Heart left ventricle (tissue), 16 donors: ENCODE measurements at regions not wholly inside any gene's neighbourhood (a gene's known extent, or its start where the extent isn't known, plus 50 kb on each side); places are given as distances from the start of the nearest gene placed in this dataset.

Experiments used
- ATAC-seq, 4 donors: fragments of 200-7000 bp; cut with Tn5 transposase; one replicate each; pipeline ENCODE4 v1.9.1; 2020 to 2022; ENCODE audit warnings: moderate library complexity in 4 of 4, mild to moderate bottlenecking in 3 of 4, moderate number of reproducible peaks in 1 of 4
- DNase-seq, 5 donors: peaks; one replicate each; pipeline ENCODE4 v3.0.0-alpha.2; 2020
- H3K27ac ChIP-seq, 12 donors: fragments of 200-600 bp; sonication (generic) in 4 of 12; one replicate each; pipeline versions ENCODE4 v1.5.0 to v1.8.0; 2016 to 2022; ENCODE audit warnings: mild to moderate bottlenecking in 2 of 12
- H3K27me3 ChIP-seq, 9 donors: fragments of 200-600 bp; sonication (generic) in 2 of 9; one replicate each; pipeline versions ENCODE4 v1.5.1 to v1.8.0; 2016 to 2022; ENCODE audit warnings: mild to moderate bottlenecking in 3 of 9
- H3K36me3 ChIP-seq, 9 donors: fragments of 200-600 bp; sonication (generic) in 2 of 9; one replicate each; pipeline versions ENCODE4 v1.5.0 to v1.8.0; 2018 to 2022; ENCODE audit warnings: mild to moderate bottlenecking in 2 of 9
- H3K4me1 ChIP-seq, 12 donors: fragments of 200-600 bp; sonication (generic) in 4 of 12; one replicate each; pipeline versions ENCODE4 v1.5.0 to v1.8.0; 2016 to 2022; ENCODE audit warnings: mild to moderate bottlenecking in 3 of 12
- H3K4me3 ChIP-seq, 12 donors: fragments of 200-600 bp; sonication (generic) in 4 of 12; one replicate each; pipeline versions ENCODE4 v1.5.0 to v1.8.0; 2017 to 2022; ENCODE audit warnings: mild to moderate bottlenecking in 9 of 12, moderate library complexity in 4 of 12
- H3K9me3 ChIP-seq, 12 donors: fragments of 200-600 bp; sonication (generic) in 4 of 12; one replicate each; pipeline versions ENCODE4 v1.5.0 to v1.8.0; 2016 to 2022; ENCODE audit warnings: mild to moderate bottlenecking in 1 of 12
- POLR2A ChIP-seq, 2 donors: fragments of 450-650 bp; IDR thresholded peaks; one replicate each; pipeline ENCODE4 v1.6.1; 2017; ENCODE audit warnings: antibody characterized with exemption in 2 of 2, mild to moderate bottlenecking in 2 of 2, moderate library complexity in 2 of 2
- WGBS, 4 donors: extraction: QIAGEN DNeasy Blood & Tissue Kit in 2 of 4; methylation state at CpG; one replicate each; pipeline versions ENCODE4 v1.1.5 to v1.1.7; 2013 to 2018; 5-methylcytosine and 5-hydroxymethylcytosine counted together
- intact Hi-C, 10 donors: fragments of 100-400 bp; cut with DNase I; formaldehyde crosslinking; loops; one replicate each; pipeline versions ENCODE4 v1.11.1 to v1.14.2; 2022
- TF ChIP-seq, protein P1 (sequence below), 12 donors: fragments of 200-600 bp; sonication (generic) in 4 of 12; IDR thresholded peaks; one replicate each; pipeline versions ENCODE4 v1.5.0 to v1.8.0; 2018 to 2022; ENCODE audit warnings: antibody characterized with exemption in 12 of 12, mild to moderate bottlenecking in 5 of 12
- donor health status: ischemic (EF 13 %, LVEDD 7.1; RV severe dilation, severe dysfunction).
- donor health status: healthy with polysubstance abuse.
- donor health status: DM: no; HTN: yes; CAD: no.
- donor health status: DM: no; HTN: no; CAD: no.
- donor health status: ischemic (EF 25% LVEDD 6.9; RV normal size, moderate dysfunction).
- donor health status: ischemic (EF 25% LVEDD 5.7; RV mildly dilated, moderate dysfunction).
- donor health status: healthy.
- donor health status: DM: yes; HTN: yes; CAD: no.
- donor health status: ischemic (EF 35%, LVEDD 5.7; RV mildly dilated, moderate dysfunction).
- donor health status: nonischemic (EF 11% LVEDD 7.7; RV severe dilation, severe dysfunction).
- donor health status: DM: yes; HTN: yes; CAD: no.
- donor health status: PGD.
- donor health status: ischemic (EF 29% LVEDD 5.4; RV normal size, mild dysfunction).
- donor health status: nonischemic (EF 23%, LVEDD 6.1; RV moderate dilation, normal function).

DNA sequence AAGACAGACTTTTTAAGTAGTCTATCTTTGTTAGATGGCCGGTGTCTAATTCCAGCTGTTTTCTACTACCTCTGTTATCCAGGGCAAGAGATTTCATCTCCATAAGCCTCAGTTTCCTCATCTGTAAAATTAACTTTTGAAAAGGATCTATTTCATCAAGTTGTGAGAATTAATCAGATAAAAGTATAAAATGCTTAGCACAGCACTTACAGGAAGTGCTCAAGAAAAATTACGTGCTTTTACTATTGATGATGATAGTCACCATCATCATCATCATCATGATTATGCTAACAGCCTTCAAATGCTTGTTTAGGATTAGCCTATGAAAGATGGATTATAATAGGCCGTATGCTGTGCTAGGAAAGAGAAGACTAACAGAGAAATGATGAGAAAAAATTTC is 76.2 kb downstream of the CYRIA start:
- DNase-seq (no peak), ATAC-seq (no peak)
- Histone ChIP-seq H3K4me1 (peaks cover 0 to 12% (median 0%) of the 10 kb centered on the region in 12 donors), H3K27ac (no peak overlapping the region), H3K36me3 (peaks cover 0 to 10% (median 0%) of the 10 kb centered on the region in 9 donors), H3K4me3 (no peak overlapping the region), H3K9me3 (no peaks in the 10 kb centered on the region), H3K27me3 (no peaks in the 10 kb centered on the region)
- WGBS, 4 donors = 85 to 93% (median 90%) methylated on average over 3 of the region's 3 CpGs
- TF ChIP-seq, protein P1, sequence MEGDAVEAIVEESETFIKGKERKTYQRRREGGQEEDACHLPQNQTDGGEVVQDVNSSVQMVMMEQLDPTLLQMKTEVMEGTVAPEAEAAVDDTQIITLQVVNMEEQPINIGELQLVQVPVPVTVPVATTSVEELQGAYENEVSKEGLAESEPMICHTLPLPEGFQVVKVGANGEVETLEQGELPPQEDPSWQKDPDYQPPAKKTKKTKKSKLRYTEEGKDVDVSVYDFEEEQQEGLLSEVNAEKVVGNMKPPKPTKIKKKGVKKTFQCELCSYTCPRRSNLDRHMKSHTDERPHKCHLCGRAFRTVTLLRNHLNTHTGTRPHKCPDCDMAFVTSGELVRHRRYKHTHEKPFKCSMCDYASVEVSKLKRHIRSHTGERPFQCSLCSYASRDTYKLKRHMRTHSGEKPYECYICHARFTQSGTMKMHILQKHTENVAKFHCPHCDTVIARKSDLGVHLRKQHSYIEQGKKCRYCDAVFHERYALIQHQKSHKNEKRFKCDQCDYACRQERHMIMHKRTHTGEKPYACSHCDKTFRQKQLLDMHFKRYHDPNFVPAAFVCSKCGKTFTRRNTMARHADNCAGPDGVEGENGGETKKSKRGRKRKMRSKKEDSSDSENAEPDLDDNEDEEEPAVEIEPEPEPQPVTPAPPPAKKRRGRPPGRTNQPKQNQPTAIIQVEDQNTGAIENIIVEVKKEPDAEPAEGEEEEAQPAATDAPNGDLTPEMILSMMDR (IDR thresholded peaks at IDR 0.05) = no peak
- TF ChIP-seq POLR2A (IDR thresholded peaks at IDR 0.05) = no peak
- intact Hi-C loops = no loop called here

DNA sequence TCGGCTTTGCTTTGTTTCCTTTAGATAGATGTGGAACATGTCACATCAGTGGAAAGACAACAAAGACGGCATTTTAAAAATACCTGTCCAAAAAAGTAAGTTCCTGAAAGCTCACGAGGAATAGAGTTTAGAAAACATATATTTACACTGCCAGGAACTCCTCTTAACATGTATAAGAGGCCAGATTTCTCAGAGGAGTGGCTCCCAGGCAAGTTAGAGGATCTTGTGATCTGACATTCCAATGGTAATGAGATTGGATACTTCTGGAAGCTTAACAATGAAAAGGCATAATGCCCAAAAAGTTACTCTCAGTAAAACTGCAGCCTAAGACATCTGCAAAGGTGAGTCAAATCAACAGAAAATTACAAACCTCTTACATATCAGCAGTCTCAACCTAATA is 77.1 kb downstream of the CYRIA start:
- Histone ChIP-seq H3K27me3 (no peaks in the 10 kb centered on the region), H3K36me3 (peaks cover 0 to 10% (median 0%) of the 10 kb centered on the region in 9 donors), H3K4me1 (peaks cover 0 to 21% (median 0%) of the 10 kb centered on the region in 12 donors), H3K4me3 (no peak overlapping the region), H3K27ac (no peak overlapping the region), H3K9me3 (no peaks in the 10 kb centered on the region)
- no peak for DNase-seq
- intact Hi-C loops = no loop called here
- WGBS, 4 donors = 79 to 92% (median 81%) methylated on average over 3 of the region's 3 CpGs
- TF ChIP-seq POLR2A (IDR thresholded peaks at IDR 0.05) = no peak
- TF ChIP-seq, protein P1 (IDR thresholded peaks at IDR 0.05) = no peak
- ATAC-seq = no peak

DNA sequence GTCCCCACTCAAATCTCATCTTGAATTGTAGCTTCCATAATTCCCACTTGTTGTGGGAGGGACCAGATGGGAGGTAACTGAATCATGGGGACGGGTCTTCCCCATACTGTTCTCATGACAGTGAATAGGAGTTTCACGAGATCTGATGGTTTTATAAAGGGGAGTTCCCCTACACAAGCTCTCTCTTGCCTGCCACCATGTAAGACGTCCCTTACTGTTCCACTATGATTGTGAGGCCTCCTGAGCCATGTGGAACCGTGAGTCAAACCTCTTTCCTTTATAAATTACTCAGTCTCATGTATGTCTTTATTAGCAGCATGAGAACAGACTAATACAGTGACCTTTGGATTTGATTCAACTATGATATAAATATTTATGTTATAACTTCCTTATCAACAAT is 78.0 kb downstream of the CYRIA start:
- ATAC-seq = no peak
- no peaks in the 10 kb centered on the region for H3K9me3 ChIP-seq
- peaks cover 0 to 23% (median 0%) of the 10 kb centered on the region in 12 donors for H3K4me1 ChIP-seq
- WGBS, 4 donors = 85 to 93% (median 90%) methylated on average over 4 of the region's 4 CpGs
- no peak overlapping the region for H3K4me3 ChIP-seq
- intact Hi-C loops = no loop called here
- TF ChIP-seq, protein P1 (IDR thresholded peaks at IDR 0.05) = no peak
- no peak for TF ChIP-seq POLR2A (IDR thresholded peaks at IDR 0.05)
- DNase-seq = no peak
- H3K36me3 ChIP-seq = peaks cover 0 to 12% (median 0%) of the 10 kb centered on the region in 9 donors
- no peak overlapping the region for H3K27ac ChIP-seq
- H3K27me3 ChIP-seq = no peaks in the 10 kb centered on the region

DNA sequence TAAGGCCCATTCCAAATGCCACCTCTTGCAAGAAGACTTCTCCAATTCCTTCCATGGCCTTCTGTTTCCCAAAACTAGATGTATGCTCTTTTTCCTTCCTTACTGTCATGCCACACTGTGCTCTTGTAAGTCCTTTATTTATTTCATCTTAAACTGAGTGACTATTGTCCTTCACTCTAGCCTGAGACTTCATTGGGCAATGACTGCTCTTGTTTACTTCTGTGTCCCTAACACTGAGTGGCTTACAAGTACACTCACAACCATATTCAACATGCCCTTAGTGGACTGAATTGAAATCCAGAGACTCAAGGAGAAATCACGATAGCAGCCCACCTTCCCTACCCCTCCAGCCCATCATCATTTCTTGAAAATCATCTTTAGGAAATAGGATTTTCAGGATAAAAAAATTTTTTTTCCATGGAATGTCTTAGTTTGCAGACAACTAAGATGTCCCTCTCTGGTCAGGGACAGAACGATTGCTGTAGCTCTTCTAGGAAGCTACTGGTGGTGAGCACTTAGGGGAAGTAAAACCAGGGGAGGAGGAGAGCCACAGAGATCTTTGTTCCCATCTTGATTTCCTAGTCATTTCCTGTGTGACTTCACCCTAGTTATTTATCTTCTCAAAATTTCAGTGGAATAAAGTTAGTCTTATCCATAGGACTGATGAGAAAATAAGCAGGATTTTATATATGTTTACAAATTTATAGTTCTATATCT is 80.7 kb downstream of the CYRIA start:
- no peak for TF ChIP-seq POLR2A (IDR thresholded peaks at IDR 0.05)
- TF ChIP-seq, protein P1 (IDR thresholded peaks at IDR 0.05) = no peak
- peaks cover 0 to 23% (median 0%) of the 10 kb centered on the region in 12 donors for H3K4me1 ChIP-seq
- DNase-seq = no peak
- H3K27me3 ChIP-seq = no peaks in the 10 kb centered on the region
- intact Hi-C loops = no loop called here
- peak in 3 of 4 donors; percentile 15 to 47 (median 46) for ATAC-seq
- WGBS, 4 donors = 66 to 75% (median 71%) methylated on average over 2 of the region's 2 CpGs
- H3K4me3 ChIP-seq = no peak overlapping the region
- peaks cover 0 to 12% (median 0%) of the 10 kb centered on the region in 9 donors for H3K36me3 ChIP-seq
- peak overlapping the region in 1 of 12 donors; percentile 42 for H3K27ac ChIP-seq
- no peaks in the 10 kb centered on the region for H3K9me3 ChIP-seq
